ENCODE measurements at regions not wholly inside any gene's neighbourhood (a gene's known extent, or its start where the extent isn't known, plus 50 kb on each side); places are given as distances from the start of the nearest gene placed in this dataset.
"Not testable (repeated sequence)": the region's sequence is repeated elsewhere in the genome, so short reads cannot be mapped to it uniquely, and the experiment has no call there.

- ATAC-seq: no peak
- Histone ChIP-seq H3K9me3 (peaks cover 0 to 4% (median 0%) of the 10 kb centered on the region in 3 donors), H3K27ac (no peak overlapping the region), H3K36me3 (no peaks in the 10 kb centered on the region), H3K4me1 (no peaks in the 10 kb centered on the region), H3K4me3 (no peak overlapping the region), H3K27me3 (no peaks in the 10 kb centered on the region)
- TF ChIP-seq CTCF (IDR thresholded peaks at IDR 0.05) (no peak), POLR2AphosphoS5 (IDR thresholded peaks at IDR 0.05) (no peak), EP300 (IDR thresholded peaks at IDR 0.05) (no peak), POLR2A (IDR thresholded peaks at IDR 0.05) (no peak)
- 100% methylated on average over 1 of the region's 1 CpG; no CpG with 5 or more reads in 1 of the 2 donors for WGBS, 2 donors (ENCODE audit: low coverage in 1 of 2)
Observed at GRCh38 chr7:67662804-67663203, 666.2 kb downstream of the TYW1 start.

DNA sequence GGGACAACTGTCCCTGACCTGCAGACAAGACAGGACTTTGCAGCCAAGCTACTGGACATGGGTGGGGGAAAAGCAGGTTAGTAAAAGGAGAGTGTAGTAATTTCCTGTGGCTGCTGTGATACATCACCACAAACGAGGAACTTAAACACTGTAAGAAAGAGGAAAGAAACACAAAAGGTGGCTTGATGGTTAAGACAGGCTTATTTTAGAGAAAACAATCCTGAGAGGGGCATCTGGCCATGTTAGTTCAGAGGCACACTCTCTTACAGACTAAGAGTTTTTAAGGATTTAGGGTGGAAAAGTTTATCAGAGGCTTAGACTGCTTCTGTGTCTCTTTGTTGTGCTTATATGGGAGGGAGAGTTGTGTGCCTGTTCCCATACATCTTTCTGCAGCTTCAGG, 667.0 kb downstream of the TYW1 start:
- WGBS, 2 donors (ENCODE audit: low coverage in 1 of 2): 50 to 100% methylated on average over 1 of the region's 1 CpG
- Histone ChIP-seq H3K4me3 (no peak overlapping the region), H3K27me3 (no peaks in the 10 kb centered on the region), H3K9me3 (peaks cover 0 to 4% (median 0%) of the 10 kb centered on the region in 3 donors), H3K36me3 (no peaks in the 10 kb centered on the region), H3K4me1 (no peaks in the 10 kb centered on the region), H3K27ac (no peak overlapping the region)
- TF ChIP-seq CTCF (IDR thresholded peaks at IDR 0.05) (no peak), EP300 (IDR thresholded peaks at IDR 0.05) (no peak), POLR2A (IDR thresholded peaks at IDR 0.05) (no peak), POLR2AphosphoS5 (IDR thresholded peaks at IDR 0.05) (no peak)
- ATAC-seq: no peak

- WGBS, 2 donors (ENCODE audit: low coverage in 1 of 2): 25 to 80% methylated on average over 2 to 4 of the region's 4 CpGs
- H3K36me3 ChIP-seq, H3K27me3 ChIP-seq, H3K4me1 ChIP-seq, ATAC-seq, H3K4me3 ChIP-seq, H3K27ac ChIP-seq: not testable (repeated sequence)
- H3K9me3 ChIP-seq: peaks cover 0 to 19% (median 0%) of the 10 kb centered on the region in 3 donors
Observed at GRCh38 chr7:67666359-67666758, 669.7 kb downstream of the TYW1 start.

DNA sequence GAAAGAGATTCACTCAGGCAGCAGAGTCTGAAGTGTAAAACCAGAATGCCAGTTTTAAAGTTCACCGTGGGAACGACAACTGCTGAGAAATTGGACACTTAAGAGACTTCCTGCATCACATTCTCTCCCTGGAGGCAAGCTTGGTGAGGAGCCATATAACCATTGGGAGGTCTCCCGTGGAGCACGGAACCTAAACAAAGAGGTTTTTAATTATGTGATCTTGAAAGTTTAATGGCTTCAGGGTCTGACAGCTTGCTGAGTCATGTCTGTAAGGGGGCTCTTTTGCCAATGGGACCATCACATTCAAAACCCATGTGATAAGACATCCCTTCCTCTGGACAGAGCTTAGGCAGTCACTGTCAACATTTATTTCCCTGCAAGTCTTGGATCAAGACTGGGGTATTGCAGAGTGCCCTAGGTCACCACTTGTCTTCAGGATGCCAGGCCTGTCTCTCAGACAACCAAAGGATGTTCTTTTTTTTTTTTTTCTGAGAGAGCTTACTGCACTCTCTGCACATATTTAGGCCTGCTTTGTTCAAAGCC, 674.4 kb downstream of the TYW1 start:
- H3K27me3 ChIP-seq: no peaks in the 10 kb centered on the region
- peaks cover 0 to 27% (median 0%) of the 10 kb centered on the region in 3 donors for H3K9me3 ChIP-seq
- ATAC-seq: no peak
- H3K4me3 ChIP-seq: no peak overlapping the region
- WGBS, 2 donors (ENCODE audit: low coverage in 1 of 2): 38 to 50% methylated on average over 4 of the region's 4 CpGs
- no peaks in the 10 kb centered on the region for H3K4me1 ChIP-seq
- H3K27ac ChIP-seq: no peak overlapping the region
- TF ChIP-seq EP300 (IDR thresholded peaks at IDR 0.05) (no peak), POLR2A (IDR thresholded peaks at IDR 0.05) (no peak), POLR2AphosphoS5 (IDR thresholded peaks at IDR 0.05) (no peak), CTCF (IDR thresholded peaks at IDR 0.05) (no peak)
- no peaks in the 10 kb centered on the region for H3K36me3 ChIP-seq

DNA sequence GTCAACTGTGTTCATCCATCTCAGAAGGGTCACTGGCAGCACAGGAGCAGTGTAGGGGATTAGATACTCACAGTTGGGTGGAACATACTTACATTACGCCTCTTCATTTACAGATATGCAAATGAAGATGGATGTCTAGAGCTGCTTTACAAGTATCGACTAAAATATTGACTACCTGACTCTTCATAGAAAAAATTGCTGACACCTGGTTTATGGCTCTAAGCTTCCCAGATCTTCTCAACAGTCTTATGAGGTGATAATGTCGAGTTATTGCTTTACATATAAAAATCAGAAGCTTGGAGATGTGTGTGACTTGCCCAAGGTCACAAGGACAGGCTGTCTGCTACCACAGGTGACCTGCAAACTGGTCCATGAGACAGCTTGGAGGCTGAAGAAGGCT, 677.2 kb downstream of the TYW1 start:
- Histone ChIP-seq H3K4me1 (no peaks in the 10 kb centered on the region), H3K36me3 (no peaks in the 10 kb centered on the region), H3K9me3 (peaks cover 0 to 34% (median 0%) of the 10 kb centered on the region in 3 donors), H3K27ac (no peak overlapping the region), H3K27me3 (no peaks in the 10 kb centered on the region), H3K4me3 (no peak overlapping the region)
- no peak for ATAC-seq
- TF ChIP-seq POLR2A (IDR thresholded peaks at IDR 0.05) (no peak), EP300 (IDR thresholded peaks at IDR 0.05) (no peak), CTCF (IDR thresholded peaks at IDR 0.05) (no peak), POLR2AphosphoS5 (IDR thresholded peaks at IDR 0.05) (no peak)
- WGBS, 2 donors (ENCODE audit: low coverage in 1 of 2): 47 to 92% methylated on average over 2 to 3 of the region's 3 CpGs

GRCh38 chr7:67674862-67675261, 678.2 kb downstream of the TYW1 start:
- H3K4me1 ChIP-seq, H3K27me3 ChIP-seq, ATAC-seq, H3K4me3 ChIP-seq, H3K27ac ChIP-seq, H3K36me3 ChIP-seq: not testable (repeated sequence)
- peaks cover 0 to 33% (median 0%) of the 10 kb centered on the region in 3 donors for H3K9me3 ChIP-seq
- 91 to 100% methylated on average over 1 to 5 of the region's 5 CpGs for WGBS, 2 donors (ENCODE audit: low coverage in 1 of 2)

All from gastroesophageal sphincter (tissue), 4 donors.